Body of pancreas (tissue), 4 donors: ENCODE measurements at regions not wholly inside any gene's neighbourhood (a gene's known extent, or its start where the extent isn't known, plus 50 kb on each side); places are given as distances from the start of the nearest gene placed in this dataset.

Source experiments
- POLR2A ChIP-seq, 3 donors: fragments of 450-650 bp; IDR thresholded peaks; one replicate each; pipeline ENCODE4 v1.6.1; 2016; ENCODE audit warnings: antibody characterized with exemption in 3 of 3, mild to moderate bottlenecking in 2 of 3
- TF ChIP-seq, protein P1 (sequence below), 7 experiments: fragments of 450-650 bp in 4 of 7; fragments of 200-600 bp in 3 of 7; sonication (generic) in 3 of 7; IDR thresholded peaks; one replicate each; pipeline ENCODE4 v1.5.1; 2016 to 2019; ENCODE audit warnings: antibody characterized with exemption in 7 of 7

DNA sequence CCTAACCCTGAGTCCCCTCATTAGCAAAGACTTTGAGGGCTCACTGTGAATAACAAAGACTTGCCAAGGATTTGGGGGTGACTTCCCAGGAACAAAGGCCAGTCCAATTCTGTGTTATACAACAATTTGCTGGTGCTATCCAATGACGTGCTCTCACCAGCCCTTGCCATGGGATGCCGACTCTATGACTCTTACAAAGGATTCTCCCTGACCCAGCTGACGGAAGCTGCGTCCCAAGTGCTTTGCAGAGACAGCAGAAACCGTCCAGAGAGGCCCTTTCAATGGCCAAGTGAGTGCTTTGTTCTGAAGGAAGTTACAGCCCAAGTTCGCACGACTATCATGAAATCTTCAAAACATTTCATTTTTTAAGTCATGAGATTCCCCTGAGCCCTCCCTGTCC is 345.3 kb upstream of the TNRC6C start:
- TF ChIP-seq, protein P1, sequence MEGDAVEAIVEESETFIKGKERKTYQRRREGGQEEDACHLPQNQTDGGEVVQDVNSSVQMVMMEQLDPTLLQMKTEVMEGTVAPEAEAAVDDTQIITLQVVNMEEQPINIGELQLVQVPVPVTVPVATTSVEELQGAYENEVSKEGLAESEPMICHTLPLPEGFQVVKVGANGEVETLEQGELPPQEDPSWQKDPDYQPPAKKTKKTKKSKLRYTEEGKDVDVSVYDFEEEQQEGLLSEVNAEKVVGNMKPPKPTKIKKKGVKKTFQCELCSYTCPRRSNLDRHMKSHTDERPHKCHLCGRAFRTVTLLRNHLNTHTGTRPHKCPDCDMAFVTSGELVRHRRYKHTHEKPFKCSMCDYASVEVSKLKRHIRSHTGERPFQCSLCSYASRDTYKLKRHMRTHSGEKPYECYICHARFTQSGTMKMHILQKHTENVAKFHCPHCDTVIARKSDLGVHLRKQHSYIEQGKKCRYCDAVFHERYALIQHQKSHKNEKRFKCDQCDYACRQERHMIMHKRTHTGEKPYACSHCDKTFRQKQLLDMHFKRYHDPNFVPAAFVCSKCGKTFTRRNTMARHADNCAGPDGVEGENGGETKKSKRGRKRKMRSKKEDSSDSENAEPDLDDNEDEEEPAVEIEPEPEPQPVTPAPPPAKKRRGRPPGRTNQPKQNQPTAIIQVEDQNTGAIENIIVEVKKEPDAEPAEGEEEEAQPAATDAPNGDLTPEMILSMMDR (IDR thresholded peaks at IDR 0.05), result no peak
- no peak for TF ChIP-seq POLR2A (IDR thresholded peaks at IDR 0.05)
